Stimulated activated naive CD4-positive, alpha-beta T cell (primary cell): ENCODE measurements at regions not wholly inside any gene's neighbourhood (a gene's known extent, or its start where the extent isn't known, plus 50 kb on each side); places are given as distances from the start of the nearest gene placed in this dataset.
"Not testable (repeated sequence)": the region's sequence is repeated elsewhere in the genome, so short reads cannot be mapped to it uniquely, and the experiment has no call there.

ENCODE experiments used
- DNase-seq, 6 experiments: peaks; one replicate each; lab custom pipeline; 2025; lab: John Stamatoyannopoulos, UW

GRCh38 chr19:13712767-13713201, 51.5 kb upstream of the MRI1 start:
- DNase-seq: no peak

DNA sequence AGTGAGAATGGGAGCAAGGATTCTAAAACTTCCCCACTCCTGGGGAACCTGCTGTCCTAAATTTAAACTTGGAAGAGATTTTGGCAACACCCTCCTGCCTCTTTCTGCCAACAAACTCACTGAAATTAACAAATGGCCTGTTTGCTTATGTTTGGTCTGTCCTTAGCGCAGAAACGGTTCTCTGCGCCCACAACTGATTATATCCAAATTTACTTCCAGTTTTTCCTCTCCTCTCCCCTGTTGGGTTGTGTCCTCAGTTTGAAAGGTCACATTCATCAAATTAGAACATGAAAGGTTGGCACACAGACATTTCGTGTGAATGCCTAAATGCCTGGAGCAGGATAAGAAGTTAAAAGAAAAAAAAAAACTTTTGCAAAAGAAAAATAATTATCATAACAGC, 56.4 kb upstream of the MRI1 start:
- no peak for DNase-seq

- no peak for DNase-seq
Observed at GRCh38 chr19:13705928-13706447, 58.3 kb upstream of the MRI1 start.

GRCh38 chr19:13705201-13705600, 59.1 kb upstream of the MRI1 start:
- no peak for DNase-seq

DNA sequence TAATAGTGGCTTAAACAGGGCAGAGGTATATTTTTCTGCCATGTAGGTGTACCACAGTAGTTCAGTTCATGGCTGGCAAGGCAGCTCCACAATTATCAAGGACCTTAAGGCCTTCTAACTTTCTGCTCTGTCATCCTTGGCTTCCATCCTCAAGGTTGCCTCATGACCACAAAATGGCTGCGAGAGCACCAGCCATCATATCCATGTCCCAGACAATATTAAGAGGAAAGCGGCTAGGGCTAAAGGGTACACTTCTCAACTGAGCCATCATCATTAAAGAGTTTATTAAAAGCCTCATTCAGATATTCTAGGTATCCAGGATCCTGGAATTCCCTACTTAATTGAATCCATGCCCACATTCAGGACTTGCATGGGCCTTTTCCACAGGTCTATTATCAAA, 62.7 kb upstream of the MRI1 start:
- no peak for DNase-seq

- DNase-seq: no peak
Observed at GRCh38 chr19:13700621-13701020, 63.7 kb upstream of the MRI1 start.

DNA sequence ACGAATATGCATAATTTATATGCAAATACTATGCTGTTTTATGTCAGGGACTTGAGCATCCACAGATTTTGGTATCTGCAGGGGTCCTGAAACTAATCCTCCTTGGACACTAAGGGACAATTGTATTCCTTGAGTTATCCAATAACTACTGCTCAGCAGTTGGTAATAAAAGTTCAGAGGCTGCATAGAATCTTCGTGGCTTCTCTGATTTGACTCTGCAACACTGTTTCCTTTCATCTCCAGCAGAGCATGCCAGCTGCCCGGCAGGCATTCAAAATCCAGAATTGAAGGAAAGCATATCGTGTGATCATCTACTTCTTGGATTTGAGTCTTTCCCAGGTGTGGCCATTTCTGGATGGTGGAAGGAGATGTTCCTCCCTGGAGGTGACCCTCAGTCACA, 64.5 kb upstream of the MRI1 start:
- no peak for DNase-seq

- no peak for DNase-seq
Observed at GRCh38 chr19:13696839-13697238, 67.5 kb upstream of the MRI1 start.

GRCh38 chr19:13693889-13694288, 70.4 kb upstream of the MRI1 start:
- DNase-seq: no peak

- DNase-seq: no peak
Observed at GRCh38 chr19:13691569-13692435, 72.5 kb upstream of the MRI1 start.

- no peak for DNase-seq
Observed at GRCh38 chr19:13689085-13689484, 75.2 kb upstream of the MRI1 start.

DNA sequence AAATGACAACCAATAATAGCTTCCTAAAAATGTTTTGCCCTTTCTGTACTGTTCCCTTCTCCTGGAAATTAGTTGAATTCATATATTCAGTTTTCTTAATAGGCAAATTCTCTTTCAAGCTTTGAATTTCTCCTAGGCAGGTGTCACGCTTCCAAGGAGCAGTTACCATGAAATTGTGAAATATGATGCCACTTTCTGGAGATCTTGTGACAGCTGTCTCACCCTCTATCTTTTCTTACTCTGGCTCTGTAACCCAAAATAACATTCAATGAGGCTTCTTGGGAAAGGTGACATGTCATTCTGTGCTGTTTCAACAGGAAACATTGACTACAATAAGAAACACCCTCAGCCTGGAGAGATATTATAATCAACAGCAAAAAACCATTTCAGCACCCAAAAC, 80.3 kb upstream of the MRI1 start:
- DNase-seq: no peak

DNA sequence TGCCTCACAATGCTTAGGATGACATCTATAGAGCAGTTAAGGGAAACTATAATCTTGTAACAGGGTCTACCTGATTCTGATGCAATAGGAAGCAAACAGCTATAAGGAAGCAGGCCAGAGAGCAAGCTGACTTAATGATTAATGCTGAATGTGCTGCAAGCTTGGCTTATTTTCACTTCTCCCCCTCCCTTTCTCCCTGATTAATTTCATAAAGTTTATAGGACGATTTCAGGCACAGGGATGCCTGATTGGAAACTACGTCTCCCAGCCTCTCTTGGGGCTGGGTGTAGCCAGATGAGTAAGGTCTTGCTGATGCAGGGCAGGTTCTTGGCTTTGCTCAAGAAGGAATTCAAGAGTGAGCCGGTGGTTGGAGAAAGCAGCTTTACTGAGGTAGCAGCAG, 82.8 kb upstream of the MRI1 start:
- DNase-seq: no peak

GRCh38 chr19:13680708-13681360, 83.5 kb upstream of the MRI1 start:
- not testable (repeated sequence) for DNase-seq

DNA sequence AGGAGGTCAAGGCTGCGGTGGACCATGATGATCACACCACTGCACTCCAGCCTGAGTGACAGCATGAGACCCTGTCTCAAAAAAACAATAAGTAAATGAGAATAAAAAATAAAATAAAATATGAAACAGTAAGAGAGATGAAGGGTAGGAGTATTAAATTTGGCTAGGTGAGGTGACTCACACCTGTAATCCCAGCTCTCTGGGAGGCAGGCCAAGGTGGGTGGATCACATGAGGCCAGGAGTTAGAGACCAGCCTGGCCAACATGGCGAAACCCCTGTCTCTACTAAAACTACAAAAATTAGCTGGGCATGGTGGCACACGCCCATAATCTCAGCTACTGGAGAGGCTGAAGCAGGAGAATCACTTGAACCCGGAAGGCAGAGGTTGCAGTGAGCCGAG, 87.4 kb upstream of the MRI1 start:
- DNase-seq: not testable (repeated sequence)

DNA sequence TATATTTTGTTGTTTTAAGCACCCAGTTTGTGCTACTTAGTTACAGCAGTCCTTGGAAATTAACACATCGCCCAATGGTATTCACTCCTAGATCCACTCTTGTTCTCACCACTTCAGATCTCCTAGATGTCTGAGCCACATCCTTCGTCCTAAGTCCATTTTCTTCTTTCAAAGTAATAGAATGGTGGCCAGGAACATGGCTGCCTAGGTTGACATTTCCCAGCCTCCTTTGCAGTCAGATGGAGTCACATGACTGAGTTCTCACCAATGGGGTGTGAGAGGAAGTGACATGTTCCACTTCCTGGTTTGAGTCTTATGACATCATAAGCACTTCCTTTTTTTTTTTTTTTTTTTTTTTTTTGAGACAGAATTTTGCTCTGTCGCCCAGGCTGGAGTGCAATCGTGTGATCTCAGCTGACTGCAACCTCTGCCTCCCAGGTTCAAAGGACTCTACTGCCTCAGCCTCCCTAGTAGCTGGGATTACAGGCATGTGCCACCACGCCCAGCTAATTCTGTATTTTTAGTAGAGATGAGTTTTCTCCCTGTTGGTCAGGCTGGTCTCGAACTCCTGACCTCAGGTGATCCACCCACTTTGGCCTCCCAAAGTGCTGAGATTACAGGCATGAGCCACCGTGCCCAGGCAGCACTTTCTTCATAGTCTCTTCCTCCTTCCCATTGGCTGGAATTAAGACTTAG, 91.7 kb upstream of the MRI1 start:
- DNase-seq: peak in 1 of 6 experiments; percentile 33

GRCh38 chr19:13670846-13671245, 93.5 kb upstream of the MRI1 start:
- no peak for DNase-seq

GRCh38 chr19:13669780-13670355, 94.5 kb upstream of the MRI1 start:
- DNase-seq: no peak

DNA sequence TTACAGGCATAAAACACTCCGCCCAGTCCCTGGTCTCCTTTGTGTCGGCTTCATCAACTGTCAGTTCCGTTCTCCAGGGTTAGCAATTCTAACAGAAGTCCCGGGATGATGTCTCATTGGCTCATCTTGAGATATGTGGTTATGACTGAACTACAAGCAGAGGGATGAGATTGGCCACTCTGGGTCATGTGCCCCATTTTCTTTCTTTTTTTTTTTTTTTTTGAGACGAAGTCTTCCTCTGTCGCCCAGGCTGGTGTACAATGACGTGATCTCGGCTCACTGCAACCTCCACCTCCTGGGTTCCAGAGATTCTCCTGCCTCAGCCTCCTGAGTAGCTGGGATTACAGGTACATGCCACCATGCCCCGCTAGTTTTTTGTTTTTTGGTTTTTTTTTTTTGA, 95.4 kb upstream of the MRI1 start:
- DNase-seq: no peak

DNA sequence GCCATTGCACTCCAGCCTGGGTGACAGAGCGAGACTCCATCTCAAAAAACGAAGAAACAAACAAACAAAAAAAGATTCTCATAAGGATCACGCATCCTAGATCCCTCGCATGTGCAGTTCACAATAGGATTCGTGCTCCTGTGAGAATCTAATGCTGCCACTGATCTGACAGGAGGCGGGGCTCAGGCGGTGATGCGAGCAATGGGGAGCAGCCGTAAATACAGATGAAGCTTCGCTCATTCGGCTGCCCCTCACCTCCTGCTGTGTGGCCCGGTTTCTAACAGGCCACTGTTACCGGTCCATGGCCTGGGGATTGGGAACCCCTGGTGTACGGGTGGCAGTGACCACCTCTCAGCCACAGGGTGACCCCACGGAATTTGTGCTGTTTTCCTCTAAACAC, 98.2 kb upstream of the MRI1 start:
- no peak for DNase-seq

DNA sequence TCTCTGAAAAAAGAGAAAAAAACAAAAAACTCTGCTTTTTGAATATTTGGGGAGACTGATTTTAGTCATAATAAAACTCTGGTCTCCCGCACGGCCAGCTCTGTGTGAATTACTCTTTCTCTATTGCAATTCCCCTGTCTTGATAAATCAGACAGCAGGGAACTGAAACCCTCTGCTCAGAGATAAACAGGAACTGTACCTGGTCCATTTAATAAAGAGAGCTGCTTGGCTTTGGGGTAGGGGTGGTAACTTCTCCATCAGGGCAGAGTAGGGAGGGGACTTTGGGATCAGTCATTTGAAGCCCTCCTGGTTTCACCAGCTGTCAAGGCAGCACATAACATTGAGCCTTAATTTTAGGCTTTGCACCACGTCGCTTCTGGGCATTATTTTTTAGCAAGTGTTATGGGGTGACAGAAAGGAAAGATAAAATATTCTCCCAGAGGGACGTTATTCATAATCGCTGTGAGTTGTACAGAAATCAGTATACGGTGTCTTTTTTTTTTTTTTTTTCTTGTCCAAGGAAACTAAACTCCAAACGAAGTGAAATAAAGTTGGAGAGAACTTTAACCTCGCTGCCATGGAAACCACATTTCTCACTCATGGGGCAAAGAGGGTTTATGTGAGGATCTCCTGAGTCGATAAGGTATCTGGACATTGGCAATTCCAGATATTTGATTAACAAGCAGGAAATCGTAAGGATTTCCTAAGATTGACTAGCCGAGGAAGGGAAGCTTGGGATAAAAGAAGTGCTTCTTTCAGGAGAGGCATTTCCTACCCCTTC, 99.0 kb upstream of the MRI1 start:
- DNase-seq: no peak
